HepG2 (cell line): ENCODE measurements at regions not wholly inside any gene's neighbourhood (a gene's known extent, or its start where the extent isn't known, plus 50 kb on each side); places are given as distances from the start of the nearest gene placed in this dataset.

ENCODE experiments used
- ATAC-seq: fragments of 200-7000 bp; cut with Tn5 transposase; 3 replicates; pipeline ENCODE4 v1.9.1; 2020; ENCODE audit warnings: mild to moderate bottlenecking, moderate library complexity
- BruUV-seq: library from RNA; stranded (reverse); fragments of 400-500 nt; replicated peaks from 2 replicates; lab custom pipeline; 2021; lab: Mats Ljungman, UMichigan
- CTCF ChIA-PET: fragments of 300-600 bp; formaldehyde crosslinking; extraction: SDS; loops from one replicate; lab custom pipeline; 2021; ENCODE audit warnings: low total read pairs, inconsistent platforms, low intra/inter-chr PET ratio; lab: Yijun Ruan, JAX
- POLR2A ChIA-PET: fragments of 350-600 bp; sonication (Branson Sonifier 250); formaldehyde crosslinking; loops from one replicate; lab custom pipeline; 2020; ENCODE audit warnings: antibody characterized with exemption, inconsistent platforms; lab: Yijun Ruan, JAX
- DNase-seq: peaks from one replicate; pipeline ENCODE4 v3.0.0-alpha.2; 2015; ENCODE audit warnings: low spot score
- FAIRE-seq: peaks from 3 replicates; lab custom pipeline; 2011; peaks lifted over from hg19 to GRCh38; lab: Jason Lieb, UNC
- H2AFZ ChIP-seq: one replicate; pipeline ENCODE4 v1.6.1; 2011; ENCODE audit warnings: low read length, inconsistent platforms
- H3K27ac ChIP-seq: fragments of 300-600 bp; 3 replicates; pipeline ENCODE4 v1.8.0; 2011; ENCODE audit warnings: mixed run types, mild to moderate bottlenecking, mixed read lengths, low read length, inconsistent platforms; ENCODE audit not compliant: insufficient read depth; ENCODE audit errors: extremely low read length
- H3K27me3 ChIP-seq, 2 experiments: fragments of 200-600 bp in 1 of 2; 2 replicates in 1 of 2; 3 replicates in 1 of 2; pipeline versions ENCODE4 v1.6.0 to v1.8.0; 2011; ENCODE audit warnings: low read length in 2 of 2, mild to moderate bottlenecking in 2 of 2, moderate library complexity in 2 of 2, inconsistent platforms in 1 of 2; ENCODE audit not compliant: insufficient read depth in 2 of 2, control insufficient read depth in 1 of 2
- H3K36me3 ChIP-seq, 2 experiments: fragments of 200-600 bp in 1 of 2; replicated peaks in 1 of 2; 2 replicates in 1 of 2; 3 replicates in 1 of 2; pipeline versions ENCODE4 v1.5.1 to v1.8.0; 2011; ENCODE audit warnings: low read length in 2 of 2, inconsistent platforms in 1 of 2; ENCODE audit not compliant: insufficient read depth in 2 of 2, control insufficient read depth in 1 of 2
- H3K4me1 ChIP-seq: 2 replicates; pipeline ENCODE4 v1.5.1; 2012; ENCODE audit warnings: low read length, inconsistent platforms; ENCODE audit not compliant: insufficient read depth
- H3K4me2 ChIP-seq: 2 replicates; pipeline ENCODE4 v1.6.0; 2011; ENCODE audit warnings: low read depth, low read length, inconsistent platforms
- H3K4me3 ChIP-seq, 3 experiments: fragments of 200-600 bp in 1 of 3; sonication (generic), shearing (Covaris generic) in 1 of 3; replicated peaks in 1 of 3; 2 replicates each; pipeline ENCODE4 v1.5.1; 2011 to 2016; ENCODE audit warnings: low read length in 3 of 3, inconsistent platforms in 2 of 3, low read depth in 2 of 3, mild to moderate bottlenecking in 2 of 3, control low read depth in 1 of 3, mixed read lengths in 1 of 3; ENCODE audit not compliant: insufficient read depth in 1 of 3
- H3K79me2 ChIP-seq: one replicate; pipeline ENCODE4 v1.6.1; 2011; ENCODE audit warnings: low read length, inconsistent platforms; ENCODE audit not compliant: insufficient read depth
- H3K9ac ChIP-seq: 2 replicates; pipeline ENCODE4 v1.6.0; 2011; ENCODE audit warnings: mild to moderate bottlenecking, low read depth, low read length, inconsistent platforms; ENCODE audit not compliant: insufficient read depth
- H3K9me3 ChIP-seq: 2 replicates; pipeline ENCODE4 v1.5.1; 2012; ENCODE audit warnings: mild to moderate bottlenecking, low read length
- H4K20me1 ChIP-seq: 2 replicates; pipeline ENCODE4 v1.6.0; 2011; ENCODE audit warnings: inconsistent platforms, mild to moderate bottlenecking, low read length, moderate library complexity; ENCODE audit not compliant: insufficient read depth
- GZF1 ChIP-seq: sonication (generic); formaldehyde crosslinking; IDR thresholded peaks from 2 replicates; pipeline ENCODE4 v1.5.1; 2020; ENCODE audit warnings: mild to moderate bottlenecking, missing genetic modification reagents
- KLF6 ChIP-seq: IDR thresholded peaks from 2 replicates; pipeline ENCODE4 v1.8.0; 2016; ENCODE audit warnings: missing biosample characterization, missing genetic modification reagents
- MAFK ChIP-seq, 2 experiments: IDR thresholded peaks in 1 of 2; conservative IDR thresholded peaks in 1 of 2; 2 replicates each; pipeline ENCODE4 v1.6.1; 2011; ENCODE audit warnings: improper control_type of control experiment in 2 of 2, low read length in 2 of 2
- MNT ChIP-seq: fragments of 450-650 bp; IDR thresholded peaks from 2 replicates; pipeline ENCODE4 v1.6.1; 2016
- ZBTB39 ChIP-seq: sonication (generic); formaldehyde crosslinking; IDR thresholded peaks from 2 replicates; pipeline ENCODE4 v1.5.0; 2020; ENCODE audit warnings: missing genetic modification reagents
- ZNF703 ChIP-seq: sonication (generic); formaldehyde crosslinking; IDR thresholded peaks from 2 replicates; pipeline ENCODE4 v1.5.1; 2020; ENCODE audit warnings: missing genetic modification reagents, mild to moderate bottlenecking, moderate library complexity, borderline replicate concordance
- WGBS: methylation state at CpG from one replicate; pipeline ENCODE4 v1.1.6; 2017; ENCODE audit warnings: low lambda C conversion rate; 5-methylcytosine and 5-hydroxymethylcytosine counted together
- in situ Hi-C: cut with HindIII; loops from 2 replicates; pipeline ENCODE4 v1.10.0; 2017; ENCODE audit warnings: low pct_unique_long_range_greater_than_20kb; ENCODE audit not compliant: extremely low pct_ligation_motif_present
- intact Hi-C: fragments of 100-400 bp; cut with micrococcal nuclease; formaldehyde crosslinking; loops from one replicate; pipeline ENCODE4 v1.10.0; 2022; ENCODE audit not compliant: unreplicated experiment

- in situ Hi-C loops: no loop called here
- 0% methylated on average over 1 of the region's 4 CpGs for WGBS
- FAIRE-seq (no peak), DNase-seq (no peak), ATAC-seq (no peak)
- no TSS peak for BruUV-seq
- ChIA-PET POLR2A (no interaction called here), CTCF (no interaction called here)
- Histone ChIP-seq H3K9me3 (no peaks in the 10 kb centered on the region), H3K27me3 (peaks cover 0 to 4% of the 10 kb centered on the region in 2 experiments; a peak in 1 of 5 replicates), H3K4me3 (no peak overlapping the region), H3K79me2 (no peaks in the 10 kb centered on the region), H3K9ac (no peak overlapping the region), H4K20me1 (no peaks in the 10 kb centered on the region), H2AFZ (no peak overlapping the region), H3K27ac (no peak overlapping the region), H3K36me3 (no peaks in the 10 kb centered on the region), H3K4me1 (no peaks in the 10 kb centered on the region), H3K4me2 (no peak overlapping the region)
- TF ChIP-seq ZBTB39 (CRISPR knock-in tag) (no peak), GZF1 (no peak), ZNF703 (no peak), KLF6 (no peak), MNT (peak; percentile 93), MAFK (conservative IDR thresholded peaks at IDR 0.05 in 1 of 2, IDR thresholded peaks at IDR 0.05 in 1 of 2; ENCODE audit: low read length in 2 of 2) (no peak)
- intact Hi-C loops: no loop called here
These were observed 537.4 kb downstream of the RNF144A start for GRCh38 chr2:7454592-7454991.
